CD4-positive, CD25-positive, alpha-beta regulatory T cell (primary cell): ENCODE measurements at regions not wholly inside any gene's neighbourhood (a gene's known extent, or its start where the extent isn't known, plus 50 kb on each side); places are given as distances from the start of the nearest gene placed in this dataset.
A peak's percentile ranks its signal among the peaks of the same experiment; 100 is the strongest.
"Not testable (repeated sequence)": the region's sequence is repeated elsewhere in the genome, so short reads cannot be mapped to it uniquely, and the experiment has no call there.

Experiments used
- ATAC-seq, 2 donors: fragments of 150-1000 bp; cut with Tn5 transposase; one replicate each; pipeline ENCODE4 v1.10.0; 2021; ENCODE audit warnings: low read depth in 2 of 2, moderate number of reproducible peaks in 2 of 2, moderate library complexity in 1 of 2
- DNase-seq, 3 donors: peaks; one replicate each; pipeline versions ENCODE4 v3.0.0 to v3.0.0-alpha.2; 2012 to 2022; ENCODE audit warnings: mixed read lengths in 1 of 3
- H3K27ac ChIP-seq: one replicate; pipeline ENCODE4 v1.7.0; 2013; ENCODE audit warnings: mild to moderate bottlenecking, low read length; ENCODE audit not compliant: insufficient read depth, poor library complexity, severe bottlenecking
- H3K27me3 ChIP-seq: one replicate; pipeline ENCODE4 v1.7.0; 2013; ENCODE audit warnings: low read length; ENCODE audit not compliant: control insufficient read depth, insufficient read depth
- H3K36me3 ChIP-seq: one replicate; pipeline ENCODE4 v1.7.0; 2013; ENCODE audit warnings: mild to moderate bottlenecking, low read length, moderate library complexity; ENCODE audit not compliant: control insufficient read depth, insufficient read depth
- H3K4me1 ChIP-seq: 2 replicates; pipeline ENCODE4 v1.7.0; 2013; ENCODE audit warnings: mild to moderate bottlenecking, low read length; ENCODE audit not compliant: insufficient read depth, control insufficient read depth, poor library complexity, severe bottlenecking
- H3K4me3 ChIP-seq: one replicate; pipeline ENCODE4 v1.7.0; 2013; ENCODE audit warnings: low read depth, mild to moderate bottlenecking, low read length, moderate library complexity
- H3K9me3 ChIP-seq, 2 experiments: 1 replicate in 1 of 2; 2 replicates in 1 of 2; pipeline ENCODE4 v1.7.0; 2013; ENCODE audit warnings: low read length in 2 of 2, mild to moderate bottlenecking in 1 of 2, moderate library complexity in 1 of 2; ENCODE audit not compliant: control insufficient read depth in 2 of 2
- H3K27ac Mint-ChIP-seq, 3 donors: one replicate each; pipeline ENCODE4 v1.8.0; 2020 to 2022; ENCODE audit warnings: mild to moderate bottlenecking in 3 of 3, mixed read lengths in 3 of 3, moderate library complexity in 2 of 3
- H3K27me3 Mint-ChIP-seq: one replicate; pipeline ENCODE4 v1.8.0; 2022; ENCODE audit warnings: mild to moderate bottlenecking, mixed read lengths
- H3K36me3 Mint-ChIP-seq: one replicate; pipeline ENCODE4 v1.8.0; 2020; ENCODE audit warnings: mixed read lengths
- H3K4me1 Mint-ChIP-seq, 4 donors: one replicate each; pipeline ENCODE4 v1.8.0; 2020 to 2022; ENCODE audit warnings: mixed read lengths in 4 of 4, mild to moderate bottlenecking in 1 of 4
- H3K4me3 Mint-ChIP-seq, 4 donors: one replicate each; pipeline ENCODE4 v1.8.0; 2020 to 2022; ENCODE audit warnings: mild to moderate bottlenecking in 4 of 4, mixed read lengths in 4 of 4, moderate library complexity in 3 of 4
- H3K9me3 Mint-ChIP-seq, 7 donors: one replicate each; pipeline ENCODE4 v1.8.0; 2020 to 2022; ENCODE audit warnings: mixed read lengths in 7 of 7, mild to moderate bottlenecking in 3 of 7, moderate library complexity in 2 of 7

DNA sequence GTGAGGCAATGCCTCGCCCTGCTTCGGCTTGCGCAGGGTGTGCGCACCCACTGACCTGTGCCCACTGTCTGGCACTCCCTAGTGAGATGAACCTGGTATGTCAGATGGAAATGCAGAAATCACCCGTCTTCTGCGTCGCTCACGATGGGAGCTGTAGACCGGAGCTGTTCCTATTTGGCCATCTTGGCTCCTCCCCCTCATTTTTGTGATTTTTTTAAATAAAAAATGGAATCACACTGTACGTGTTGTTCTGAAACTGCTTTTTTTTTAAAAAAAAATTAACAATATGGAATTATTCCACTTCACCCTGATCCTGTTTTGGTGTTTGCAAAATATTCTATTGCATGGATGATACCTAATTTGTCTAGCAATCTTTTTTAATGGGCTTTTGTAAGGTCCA is 131.1 kb downstream of the FZD1 start:
- ATAC-seq, H3K27me3 ChIP-seq, H3K27me3 Mint-ChIP-seq, H3K4me3 Mint-ChIP-seq, H3K4me1 ChIP-seq, H3K9me3 Mint-ChIP-seq, H3K9me3 ChIP-seq, H3K27ac Mint-ChIP-seq, DNase-seq, H3K4me3 ChIP-seq, H3K36me3 ChIP-seq, H3K4me1 Mint-ChIP-seq, H3K36me3 Mint-ChIP-seq, H3K27ac ChIP-seq: not testable (repeated sequence)

DNA sequence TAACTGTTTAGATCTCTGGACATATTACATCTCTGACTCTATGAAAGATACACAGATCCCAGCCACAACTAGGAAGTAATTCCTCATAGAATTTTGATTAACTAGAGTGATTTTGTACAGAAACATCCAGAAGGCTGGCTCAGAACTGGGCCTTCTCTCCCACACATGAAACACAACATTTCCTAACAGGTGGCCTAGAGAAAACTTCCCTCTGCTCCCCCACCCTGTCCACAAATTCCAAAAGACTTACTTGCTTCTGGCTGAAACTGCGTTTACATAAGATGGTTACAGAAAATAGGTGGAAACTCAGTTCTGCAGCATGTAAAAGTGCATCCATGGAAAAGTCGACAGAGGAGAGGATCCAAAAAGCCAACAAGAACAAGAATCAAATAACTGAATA is 132.9 kb downstream of the FZD1 start:
- Histone ChIP-seq H3K27me3 (no peaks in the 10 kb centered on the region), H3K4me3 (no peak overlapping the region), H3K27ac (no peak overlapping the region), H3K9me3 (no peaks in the 10 kb centered on the region), H3K4me1 (no peaks in the 10 kb centered on the region), H3K36me3 (no peaks in the 10 kb centered on the region)
- no peaks in the 10 kb centered on the region for H3K4me1 Mint-ChIP-seq
- ATAC-seq (no peak), DNase-seq (no peak)
- H3K36me3 Mint-ChIP-seq = no peaks in the 10 kb centered on the region
- H3K4me3 Mint-ChIP-seq = no peak overlapping the region
- no peaks in the 10 kb centered on the region for H3K27me3 Mint-ChIP-seq
- peaks cover 0 to 9% (median 7%) of the 10 kb centered on the region in 7 donors for H3K9me3 Mint-ChIP-seq
- no peak overlapping the region for H3K27ac Mint-ChIP-seq

DNA sequence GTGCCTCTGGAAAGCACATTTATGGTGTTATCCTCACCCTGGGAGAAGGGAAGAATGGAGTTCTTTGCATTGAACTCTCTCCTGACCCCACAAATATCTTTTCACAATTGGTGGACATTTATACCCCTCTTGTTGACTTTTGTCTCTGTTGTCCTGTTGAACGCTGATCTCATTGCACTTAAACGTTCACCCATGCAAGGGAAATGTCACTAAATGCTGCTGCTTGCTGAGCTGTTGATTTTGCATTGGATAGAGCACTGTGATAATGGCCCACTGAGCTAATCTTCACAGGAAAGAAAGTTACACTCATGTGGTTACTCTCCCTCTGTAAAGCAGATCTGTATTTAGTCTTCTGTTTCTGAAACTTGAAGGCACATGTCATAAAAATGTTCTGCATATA is 133.4 kb downstream of the FZD1 start:
- Histone ChIP-seq H3K9me3 (no peaks in the 10 kb centered on the region), H3K36me3 (no peaks in the 10 kb centered on the region), H3K4me3 (no peak overlapping the region), H3K27me3 (no peaks in the 10 kb centered on the region), H3K27ac (no peak overlapping the region), H3K4me1 (no peaks in the 10 kb centered on the region)
- no peak overlapping the region for H3K4me3 Mint-ChIP-seq
- ATAC-seq (no peak), DNase-seq (no peak)
- peaks cover 0 to 9% (median 7%) of the 10 kb centered on the region in 7 donors for H3K9me3 Mint-ChIP-seq
- no peaks in the 10 kb centered on the region for H3K36me3 Mint-ChIP-seq
- H3K27ac Mint-ChIP-seq = peak overlapping the region in 1 of 3 donors; percentile 40
- H3K4me1 Mint-ChIP-seq = no peaks in the 10 kb centered on the region
- no peaks in the 10 kb centered on the region for H3K27me3 Mint-ChIP-seq

DNA sequence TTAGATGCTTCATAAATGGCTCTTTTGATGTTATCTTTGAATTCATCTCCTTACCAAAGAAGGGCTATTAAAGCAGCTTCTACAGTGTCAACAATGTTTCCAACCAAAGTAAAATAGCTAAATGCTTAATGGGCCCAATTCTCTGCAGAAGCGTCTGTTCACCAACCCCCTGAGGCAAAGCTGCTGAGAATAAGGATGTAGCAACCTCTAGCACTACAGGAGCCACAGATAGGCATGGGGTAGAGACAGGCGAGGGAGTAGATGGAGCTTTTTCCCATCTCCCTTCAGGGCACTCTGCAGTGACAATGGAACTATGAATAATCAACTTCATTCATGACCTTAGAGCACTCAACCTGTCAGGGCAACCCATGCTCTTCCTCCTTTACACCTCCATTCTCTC is 134.1 kb downstream of the FZD1 start:
- Histone ChIP-seq H3K4me1 (no peaks in the 10 kb centered on the region), H3K4me3 (no peak overlapping the region), H3K27me3 (no peaks in the 10 kb centered on the region), H3K27ac (no peak overlapping the region), H3K9me3 (no peaks in the 10 kb centered on the region), H3K36me3 (no peaks in the 10 kb centered on the region)
- H3K36me3 Mint-ChIP-seq = no peaks in the 10 kb centered on the region
- no peak overlapping the region for H3K27ac Mint-ChIP-seq
- H3K27me3 Mint-ChIP-seq = no peaks in the 10 kb centered on the region
- no peak overlapping the region for H3K4me3 Mint-ChIP-seq
- ATAC-seq (no peak), DNase-seq (no peak)
- H3K9me3 Mint-ChIP-seq = peaks cover 0 to 9% (median 7%) of the 10 kb centered on the region in 7 donors
- no peaks in the 10 kb centered on the region for H3K4me1 Mint-ChIP-seq

DNA sequence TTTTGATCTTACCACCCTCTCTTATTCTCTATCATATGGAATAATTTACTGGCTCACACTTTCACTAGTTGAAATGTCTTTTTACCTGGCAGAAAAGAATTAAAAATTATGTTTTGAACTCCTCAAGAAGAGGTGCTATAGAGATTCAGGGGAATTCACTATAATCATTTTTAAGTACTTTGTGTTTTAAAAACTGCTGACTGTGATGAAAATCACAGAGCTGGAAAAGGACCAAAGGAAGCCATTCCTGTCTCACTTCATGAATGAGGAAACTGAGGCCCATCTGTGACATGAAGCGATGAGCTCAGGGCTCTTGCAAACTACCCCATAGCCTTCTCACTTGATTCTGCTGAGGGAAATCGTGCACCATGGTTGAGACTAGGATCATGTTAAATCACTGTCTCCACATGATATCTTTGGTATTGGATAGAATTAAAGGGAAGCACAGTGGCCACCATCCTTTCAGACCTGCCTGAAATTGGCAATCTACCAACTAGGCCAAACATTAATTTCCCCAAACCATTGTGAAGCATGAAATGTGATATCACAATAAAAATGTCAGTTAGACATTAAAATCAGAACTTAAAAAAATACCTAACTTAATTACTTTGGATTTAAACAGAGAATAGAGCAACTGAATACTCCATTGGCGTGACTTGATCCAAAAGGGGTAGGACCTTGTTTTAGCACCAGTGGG is 141.0 kb downstream of the FZD1 start:
- no peaks in the 10 kb centered on the region for H3K27me3 ChIP-seq
- ATAC-seq (no peak), DNase-seq (no peak)
- no peaks in the 10 kb centered on the region for H3K9me3 ChIP-seq
- H3K36me3 ChIP-seq = no peaks in the 10 kb centered on the region
- Mint-ChIP-seq H3K36me3 (no peaks in the 10 kb centered on the region), H3K27ac (no peak overlapping the region), H3K9me3 (peaks cover 0 to 8% (median 5%) of the 10 kb centered on the region in 7 donors), H3K4me1 (no peaks in the 10 kb centered on the region), H3K27me3 (no peaks in the 10 kb centered on the region), H3K4me3 (no peak overlapping the region)
- no peak overlapping the region for H3K27ac ChIP-seq
- no peaks in the 10 kb centered on the region for H3K4me1 ChIP-seq
- no peak overlapping the region for H3K4me3 ChIP-seq

DNA sequence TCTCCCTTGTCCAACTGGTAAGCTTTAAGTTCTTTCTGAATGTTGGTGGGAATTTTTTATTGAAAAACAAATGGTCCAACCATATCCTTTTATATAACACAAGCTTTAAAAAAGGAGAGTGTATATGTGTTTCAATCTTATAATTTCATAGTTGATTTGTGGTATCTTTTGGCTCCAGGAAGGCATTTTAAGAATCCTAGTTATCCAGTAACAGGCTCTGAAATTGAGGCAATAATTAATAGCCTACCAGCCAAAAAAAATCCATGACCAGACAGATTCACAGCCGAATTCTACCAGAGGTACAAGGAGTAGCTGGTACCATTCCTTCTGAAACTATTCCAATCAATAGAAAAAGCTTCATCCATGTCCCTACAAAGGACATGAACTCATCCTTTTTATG is 141.6 kb downstream of the FZD1 start:
- H3K4me3 Mint-ChIP-seq, DNase-seq, H3K27me3 Mint-ChIP-seq, H3K9me3 Mint-ChIP-seq, H3K4me1 ChIP-seq, H3K27ac ChIP-seq, H3K36me3 Mint-ChIP-seq, H3K9me3 ChIP-seq, H3K36me3 ChIP-seq, ATAC-seq, H3K27me3 ChIP-seq, H3K4me1 Mint-ChIP-seq, H3K4me3 ChIP-seq, H3K27ac Mint-ChIP-seq: not testable (repeated sequence)

DNA sequence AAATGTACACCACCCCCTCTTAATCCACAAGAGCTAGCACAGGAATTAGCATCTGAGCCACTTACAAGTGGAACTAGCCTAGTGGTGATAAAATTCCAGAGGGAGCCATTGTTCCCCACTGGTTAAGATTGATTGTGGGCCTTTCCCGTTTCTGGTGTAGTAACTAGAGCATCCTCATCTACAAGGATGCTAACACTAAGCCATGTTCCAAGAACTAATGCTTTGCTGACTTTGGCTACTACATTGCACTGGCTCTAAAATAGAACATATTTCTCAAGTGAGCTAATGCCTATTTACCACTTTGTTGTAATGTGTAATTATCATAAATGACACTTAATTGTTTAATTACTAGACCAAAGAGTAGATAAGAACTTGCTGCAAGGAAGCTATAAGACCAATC is 143.7 kb downstream of the FZD1 start:
- H3K4me3 ChIP-seq = no peak overlapping the region
- Mint-ChIP-seq H3K9me3 (peaks cover 0 to 3% (median 1%) of the 10 kb centered on the region in 7 donors), H3K27ac (no peak overlapping the region), H3K4me1 (no peaks in the 10 kb centered on the region), H3K4me3 (no peak overlapping the region), H3K27me3 (no peaks in the 10 kb centered on the region), H3K36me3 (no peaks in the 10 kb centered on the region)
- no peaks in the 10 kb centered on the region for H3K27me3 ChIP-seq
- ATAC-seq (no peak), DNase-seq (no peak)
- H3K36me3 ChIP-seq = no peaks in the 10 kb centered on the region
- H3K27ac ChIP-seq = no peak overlapping the region
- H3K4me1 ChIP-seq = no peaks in the 10 kb centered on the region
- no peaks in the 10 kb centered on the region for H3K9me3 ChIP-seq

DNA sequence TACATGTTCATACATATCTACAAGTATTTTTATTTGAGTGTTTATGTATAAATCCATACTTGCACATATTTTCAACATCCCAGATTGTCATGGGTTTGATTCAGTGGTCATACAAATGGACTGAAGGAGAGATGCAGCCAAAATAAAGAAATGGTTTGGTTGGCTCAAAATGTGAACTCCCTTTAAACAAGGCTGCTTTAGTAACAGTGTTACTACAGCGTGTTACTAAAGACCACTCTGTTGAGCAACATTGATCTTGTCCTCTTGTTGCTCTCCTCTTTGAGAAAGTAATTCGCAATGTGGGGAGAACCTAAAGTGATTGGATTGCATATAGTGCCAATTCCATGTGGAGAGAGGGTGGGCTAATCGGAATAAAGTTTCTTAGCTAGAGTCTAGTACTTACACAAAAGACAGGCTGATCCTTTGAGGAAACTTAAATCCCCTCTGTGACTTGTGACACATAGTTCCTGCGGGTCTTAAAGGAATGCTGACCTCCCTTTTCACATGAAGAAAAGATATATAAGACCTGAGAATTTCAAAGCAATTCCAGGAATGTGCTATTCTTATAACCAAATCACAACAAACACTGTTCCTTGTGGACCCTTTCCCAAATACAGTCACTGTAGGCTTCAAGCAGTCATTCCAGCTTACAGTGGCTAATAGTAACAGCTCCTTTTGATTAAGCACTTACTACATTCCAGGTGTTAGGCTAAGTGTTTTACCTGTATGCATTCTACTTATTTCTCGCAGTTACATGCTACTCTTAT is 144.3 kb downstream of the FZD1 start:
- DNase-seq (no peak), ATAC-seq (no peak)
- Mint-ChIP-seq H3K4me1 (no peaks in the 10 kb centered on the region), H3K9me3 (peaks cover 0 to 4% (median 1%) of the 10 kb centered on the region in 7 donors), H3K4me3 (no peak overlapping the region), H3K27me3 (no peaks in the 10 kb centered on the region), H3K27ac (no peak overlapping the region), H3K36me3 (no peaks in the 10 kb centered on the region)
- no peaks in the 10 kb centered on the region for H3K27me3 ChIP-seq
- no peaks in the 10 kb centered on the region for H3K4me1 ChIP-seq
- H3K27ac ChIP-seq = no peak overlapping the region
- H3K9me3 ChIP-seq = no peaks in the 10 kb centered on the region
- H3K4me3 ChIP-seq = no peak overlapping the region
- H3K36me3 ChIP-seq = no peaks in the 10 kb centered on the region
